PC-3 (cell line): ENCODE measurements at regions not wholly inside any gene's neighbourhood (a gene's known extent, or its start where the extent isn't known, plus 50 kb on each side); places are given as distances from the start of the nearest gene placed in this dataset.
"Not testable (repeated sequence)": the region's sequence is repeated elsewhere in the genome, so short reads cannot be mapped to it uniquely, and the experiment has no call there.

Source experiments
- CTCF ChIP-seq: fragments of 300-600 bp; sonication (generic); conservative IDR thresholded peaks from 2 replicates; pipeline ENCODE4 v1.5.1; 2017; ENCODE audit warnings: antibody characterized with exemption, low read depth, mild to moderate bottlenecking, low read length
- EZH2 ChIP-seq: fragments of 300-600 bp; sonication (generic); IDR thresholded peaks from one replicate; pipeline ENCODE4 v1.6.1; 2017; ENCODE audit warnings: antibody characterized with exemption, mild to moderate bottlenecking, low read length; ENCODE audit not compliant: unreplicated experiment

DNA sequence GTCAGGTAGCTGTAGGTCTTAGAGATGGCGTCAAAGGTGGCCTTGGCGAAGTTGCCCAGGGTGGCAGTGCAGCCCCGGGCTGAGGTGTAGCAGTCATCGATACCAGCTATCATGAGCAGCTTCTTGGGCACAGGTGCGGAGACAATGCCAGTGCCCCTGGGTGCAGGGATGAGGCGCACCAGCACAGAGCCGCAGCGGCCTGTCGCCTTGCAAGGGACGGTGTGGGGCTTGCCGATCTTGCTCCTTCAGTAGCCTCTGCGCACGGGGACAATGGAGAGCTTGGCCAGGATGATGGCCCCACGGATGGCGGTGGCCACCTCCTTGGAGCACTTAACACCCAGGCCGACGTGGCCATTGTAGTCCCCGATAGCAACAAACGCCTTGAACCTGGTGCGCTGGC, 65.6 kb upstream of the KIF2B start:
- not testable (repeated sequence) for TF ChIP-seq CTCF, EZH2
